ENCODE measurements at regions not wholly inside any gene's neighbourhood (a gene's known extent, or its start where the extent isn't known, plus 50 kb on each side); places are given as distances from the start of the nearest gene placed in this dataset.

- TF ChIP-seq CTCF (IDR thresholded peaks at IDR 0.05): no peak
- TF ChIP-seq POLR2A (IDR thresholded peaks at IDR 0.05): no peak
- no peak for TF ChIP-seq POLR2AphosphoS5 (IDR thresholded peaks at IDR 0.05)
Observed at GRCh38 chr11:127115844-127116243, 115.3 kb upstream of the KIRREL3 start.

Data from prostate gland (tissue), 2 donors.